Nephron (organoid): ENCODE measurements at regions not wholly inside any gene's neighbourhood (a gene's known extent, or its start where the extent isn't known, plus 50 kb on each side); places are given as distances from the start of the nearest gene placed in this dataset.

Source experiments
- H3K27ac Mint-ChIP-seq, 3 experiments: 2 replicates each; pipeline ENCODE4 v1.8.0; 2020; ENCODE audit warnings: mixed read lengths in 3 of 3, mild to moderate bottlenecking in 2 of 3, moderate library complexity in 1 of 3
- H3K27me3 Mint-ChIP-seq: 2 replicates; pipeline ENCODE4 v1.8.0; 2021; ENCODE audit warnings: low read depth, mild to moderate bottlenecking, moderate library complexity, mixed read lengths
- H3K36me3 Mint-ChIP-seq: 2 replicates; pipeline ENCODE4 v1.8.0; 2020; ENCODE audit warnings: low read depth, mixed read lengths
- H3K4me1 Mint-ChIP-seq: 2 replicates; pipeline ENCODE4 v1.8.0; 2020; ENCODE audit warnings: mixed read lengths
- H3K4me3 Mint-ChIP-seq, 3 experiments: 2 replicates each; pipeline ENCODE4 v1.8.0; 2020; ENCODE audit warnings: mild to moderate bottlenecking in 3 of 3, mixed read lengths in 3 of 3, moderate library complexity in 2 of 3
- H3K9me3 Mint-ChIP-seq: 2 replicates; pipeline ENCODE4 v1.8.0; 2020; ENCODE audit warnings: mixed read lengths
- CTCF ChIP-seq, 3 experiments: fragments of 200-600 bp; sonication (generic); IDR thresholded peaks; one replicate each; pipeline ENCODE4 v1.5.0; 2021; ENCODE audit warnings: antibody characterized with exemption in 3 of 3; ENCODE audit not compliant: unreplicated experiment in 3 of 3

- TF ChIP-seq CTCF (IDR thresholded peaks at IDR 0.05; ENCODE audit: unreplicated experiment in 3 of 3), result no peak
- H3K27me3 Mint-ChIP-seq, result no peaks in the 10 kb centered on the region
- no peak overlapping the region for H3K27ac Mint-ChIP-seq
These were observed 111.2 kb downstream of the PMAIP1 start for GRCh38 chr18:60010984-60011383.

GRCh38 chr18:60010513-60010912 lies 110.7 kb downstream of the PMAIP1 start:
- Mint-ChIP-seq H3K27me3 (no peaks in the 10 kb centered on the region), H3K4me3 (no peak overlapping the region), H3K4me1 (no peaks in the 10 kb centered on the region), H3K9me3 (peaks cover 31% of the 10 kb centered on the region), H3K36me3 (no peaks in the 10 kb centered on the region), H3K27ac (no peak overlapping the region)
- no peak for TF ChIP-seq CTCF (IDR thresholded peaks at IDR 0.05; ENCODE audit: unreplicated experiment in 3 of 3)

More at GRCh38 chr18:60010984-60011383, 111.2 kb downstream of the PMAIP1 start:
- peaks cover 26% of the 10 kb centered on the region for H3K9me3 Mint-ChIP-seq
- no peaks in the 10 kb centered on the region for H3K36me3 Mint-ChIP-seq
- H3K4me3 Mint-ChIP-seq, result no peak overlapping the region
- H3K4me1 Mint-ChIP-seq, result no peaks in the 10 kb centered on the region

- H3K36me3 Mint-ChIP-seq, result no peaks in the 10 kb centered on the region
- peaks cover 37% of the 10 kb centered on the region for H3K9me3 Mint-ChIP-seq
- H3K4me3 Mint-ChIP-seq, result no peak overlapping the region
- H3K27ac Mint-ChIP-seq, result no peak overlapping the region
- no peak for TF ChIP-seq CTCF (IDR thresholded peaks at IDR 0.05; ENCODE audit: unreplicated experiment in 3 of 3)
- no peaks in the 10 kb centered on the region for H3K4me1 Mint-ChIP-seq
- no peaks in the 10 kb centered on the region for H3K27me3 Mint-ChIP-seq
These were observed 107.9 kb downstream of the PMAIP1 start for GRCh38 chr18:60007661-60008060.

GRCh38 chr18:60003610-60004185 lies 103.9 kb downstream of the PMAIP1 start:
- no peak overlapping the region for H3K4me3 Mint-ChIP-seq
- H3K36me3 Mint-ChIP-seq, result no peaks in the 10 kb centered on the region
- H3K4me1 Mint-ChIP-seq, result no peaks in the 10 kb centered on the region
- H3K27ac Mint-ChIP-seq, result no peak overlapping the region
- TF ChIP-seq CTCF (IDR thresholded peaks at IDR 0.05; ENCODE audit: unreplicated experiment in 3 of 3), result no peak
- H3K27me3 Mint-ChIP-seq, result no peaks in the 10 kb centered on the region
- peaks cover 43% of the 10 kb centered on the region for H3K9me3 Mint-ChIP-seq

GRCh38 chr18:59996370-59996966 lies 96.7 kb downstream of the PMAIP1 start:
- TF ChIP-seq CTCF (IDR thresholded peaks at IDR 0.05; ENCODE audit: unreplicated experiment in 3 of 3), result peak; percentile 59 to 73 (median 69)
- Mint-ChIP-seq H3K4me3 (no peak overlapping the region), H3K27me3 (no peaks in the 10 kb centered on the region), H3K36me3 (no peaks in the 10 kb centered on the region), H3K27ac (no peak overlapping the region), H3K4me1 (no peaks in the 10 kb centered on the region), H3K9me3 (peaks cover 10% of the 10 kb centered on the region)

- no peak overlapping the region for H3K27ac Mint-ChIP-seq
- no peaks in the 10 kb centered on the region for H3K4me1 Mint-ChIP-seq
- no peak overlapping the region for H3K4me3 Mint-ChIP-seq
- TF ChIP-seq CTCF (IDR thresholded peaks at IDR 0.05; ENCODE audit: unreplicated experiment in 3 of 3), result no peak
- no peaks in the 10 kb centered on the region for H3K36me3 Mint-ChIP-seq
- H3K27me3 Mint-ChIP-seq, result no peaks in the 10 kb centered on the region
- H3K9me3 Mint-ChIP-seq, result no peaks in the 10 kb centered on the region
These were observed 94.6 kb downstream of the PMAIP1 start for GRCh38 chr18:59994357-59994756.
